Right lobe of liver (tissue), 4 donors: ENCODE measurements at regions not wholly inside any gene's neighbourhood (a gene's known extent, or its start where the extent isn't known, plus 50 kb on each side); places are given as distances from the start of the nearest gene placed in this dataset.

ENCODE experiments used
- CTCF ChIP-seq, 4 donors: fragments of 200-600 bp in 3 of 4; fragments of 450-650 bp in 1 of 4; IDR thresholded peaks; one replicate each; pipeline versions ENCODE4 v1.5.1 to v1.8.0; 2016 to 2022; ENCODE audit warnings: antibody characterized with exemption in 4 of 4, mild to moderate bottlenecking in 2 of 4
- POLR2A ChIP-seq: fragments of 450-650 bp; IDR thresholded peaks from one replicate; pipeline ENCODE4 v1.6.1; 2017; ENCODE audit warnings: antibody characterized with exemption, mild to moderate bottlenecking
- donor health status: DM: no; HTN: no; CAD: no.
- donor health status: DM: no; HTN: no; CAD: no.
- donor health status: DM: no; HTN: yes; CAD: no.

GRCh38 chr5:27705661-27706060, 667.3 kb upstream of the CDH9 start:
- TF ChIP-seq CTCF (IDR thresholded peaks at IDR 0.05) = no peak
- TF ChIP-seq POLR2A = no peak
